GM06990 (cell line): ENCODE measurements at regions not wholly inside any gene's neighbourhood (a gene's known extent, or its start where the extent isn't known, plus 50 kb on each side); places are given as distances from the start of the nearest gene placed in this dataset.

ENCODE experiments used
- DNase-seq: peaks from one replicate; pipeline ENCODE4 v3.0.0-alpha.2; 2011; ENCODE audit not compliant: insufficient read length; ENCODE audit errors: extremely low read depth
- H3K27me3 ChIP-seq: replicated peaks from 2 replicates; pipeline ENCODE4 v1.6.0; 2011; ENCODE audit warnings: low read length; ENCODE audit not compliant: control insufficient read depth, insufficient read depth
- H3K36me3 ChIP-seq: 2 replicates; pipeline ENCODE4 v1.5.1; 2011; ENCODE audit warnings: low read length; ENCODE audit not compliant: control insufficient read depth, insufficient read depth
- H3K4me3 ChIP-seq: replicated peaks from 2 replicates; pipeline ENCODE4 v1.5.1; 2011; ENCODE audit warnings: low read depth, mild to moderate bottlenecking, control low read depth, low read length
- CTCF ChIP-seq: IDR thresholded peaks from 2 replicates; pipeline ENCODE4 v1.5.1; 2011; ENCODE audit warnings: low read length, control low read depth, mild to moderate bottlenecking, inconsistent platforms; ENCODE audit not compliant: insufficient read depth, poor library complexity, severe bottlenecking

GRCh38 chr5:58392496-58392895, 67.4 kb downstream of the PLK2 start:
- H3K36me3 ChIP-seq, result no peaks in the 10 kb centered on the region
- no peaks in the 10 kb centered on the region for H3K27me3 ChIP-seq
- no peak for TF ChIP-seq CTCF
- DNase-seq, result no peak
- H3K4me3 ChIP-seq, result no peak overlapping the region

GRCh38 chr5:58383448-58383847, 76.4 kb downstream of the PLK2 start:
- DNase-seq, result no peak
- TF ChIP-seq CTCF, result no peak
- Histone ChIP-seq H3K36me3 (no peaks in the 10 kb centered on the region), H3K4me3 (no peak overlapping the region), H3K27me3 (no peaks in the 10 kb centered on the region)

GRCh38 chr5:58382131-58382534, 77.8 kb downstream of the PLK2 start:
- no peak for TF ChIP-seq CTCF
- no peak overlapping the region for H3K4me3 ChIP-seq
- H3K27me3 ChIP-seq, result no peaks in the 10 kb centered on the region
- no peak for DNase-seq
- no peaks in the 10 kb centered on the region for H3K36me3 ChIP-seq

- Histone ChIP-seq H3K4me3 (no peak overlapping the region), H3K36me3 (no peaks in the 10 kb centered on the region)
- DNase-seq, result no peak
Measured at GRCh38 chr5:58381566-58381965, 78.3 kb downstream of the PLK2 start.

DNA sequence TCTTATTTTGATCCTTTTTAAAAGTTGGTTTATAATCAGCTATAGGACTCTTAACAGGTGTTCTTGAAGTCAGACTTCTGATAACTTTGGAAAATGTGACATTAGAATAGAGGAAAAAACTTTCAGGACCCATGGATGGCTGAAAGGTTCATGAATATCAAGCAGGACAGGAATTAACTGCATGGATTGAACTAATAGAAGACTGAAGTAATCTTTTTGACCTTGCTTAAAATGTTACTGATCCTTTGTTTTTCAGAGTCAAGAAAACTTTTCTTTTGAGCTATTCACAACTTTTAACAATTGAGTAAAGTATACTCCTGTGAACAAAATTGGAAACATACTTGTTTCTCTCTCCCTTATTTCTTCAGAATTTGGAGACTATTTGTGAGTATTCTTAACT, 79.2 kb downstream of the PLK2 start:
- no peaks in the 10 kb centered on the region for H3K27me3 ChIP-seq
- H3K4me3 ChIP-seq, result no peak overlapping the region
- no peak for TF ChIP-seq CTCF
- no peaks in the 10 kb centered on the region for H3K36me3 ChIP-seq
- no peak for DNase-seq

More at GRCh38 chr5:58381566-58381965, 78.3 kb downstream of the PLK2 start:
- TF ChIP-seq CTCF, result no peak
- H3K27me3 ChIP-seq, result no peaks in the 10 kb centered on the region
